MM.1S (cell line): ENCODE measurements at regions not wholly inside any gene's neighbourhood (a gene's known extent, or its start where the extent isn't known, plus 50 kb on each side); places are given as distances from the start of the nearest gene placed in this dataset.

ENCODE experiments used
- DNase-seq: peaks from one replicate; pipeline ENCODE4 v3.0.0-alpha.2; 2015
- H2AFZ ChIP-seq: fragments of 300-600 bp; sonication (generic); 2 replicates; pipeline ENCODE4 v1.6.0; 2016; ENCODE audit warnings: antibody characterized with exemption, low read length
- H3F3A ChIP-seq: fragments of 300-600 bp; sonication (generic); 2 replicates; pipeline ENCODE4 v1.6.1; 2016; ENCODE audit warnings: mild to moderate bottlenecking, antibody characterized with exemption, low read length, moderate library complexity, mixed read lengths; ENCODE audit not compliant: insufficient read depth
- H3K27ac ChIP-seq: fragments of 300-600 bp; sonication (generic); 2 replicates; pipeline ENCODE4 v1.5.1; 2016; ENCODE audit warnings: mild to moderate bottlenecking, low read length
- H3K27me3 ChIP-seq: fragments of 300-600 bp; sonication (generic); replicated peaks from 2 replicates; pipeline ENCODE4 v1.6.0; 2016; ENCODE audit warnings: low read length; ENCODE audit not compliant: insufficient read depth
- H3K36me3 ChIP-seq: fragments of 300-600 bp; sonication (generic); replicated peaks from 2 replicates; pipeline ENCODE4 v1.6.1; 2016; ENCODE audit warnings: mild to moderate bottlenecking, low read length, mixed read lengths; ENCODE audit not compliant: insufficient read depth
- H3K4me1 ChIP-seq: fragments of 300-600 bp; sonication (generic); 2 replicates; pipeline ENCODE4 v1.6.1; 2016; ENCODE audit warnings: low read length, mixed read lengths
- H3K4me2 ChIP-seq: fragments of 300-600 bp; sonication (generic); 2 replicates; pipeline ENCODE4 v1.6.0; 2016; ENCODE audit warnings: low read depth, low read length
- H3K4me3 ChIP-seq: fragments of 300-600 bp; sonication (generic); 2 replicates; pipeline ENCODE4 v1.5.1; 2016; ENCODE audit warnings: low read length, mixed read lengths
- H3K79me2 ChIP-seq: fragments of 300-600 bp; sonication (generic); 2 replicates; pipeline ENCODE4 v1.6.1; 2016; ENCODE audit warnings: mixed run types, low read length, mixed read lengths
- H3K9ac ChIP-seq: fragments of 300-600 bp; sonication (generic); 2 replicates; pipeline ENCODE4 v1.6.1; 2016; ENCODE audit warnings: low read length, mixed read lengths
- H3K9me2 ChIP-seq: fragments of 300-600 bp; sonication (generic); replicated peaks from 2 replicates; pipeline ENCODE4 v1.6.1; 2016; ENCODE audit warnings: mild to moderate bottlenecking, low read length, mixed read lengths; ENCODE audit not compliant: insufficient read depth
- H3K9me3 ChIP-seq: fragments of 300-600 bp; sonication (generic); replicated peaks from 2 replicates; pipeline ENCODE4 v1.6.1; 2016; ENCODE audit warnings: mild to moderate bottlenecking, low read length, mixed read lengths; ENCODE audit not compliant: insufficient read depth
- H4K20me1 ChIP-seq: fragments of 300-600 bp; sonication (generic); 2 replicates; pipeline ENCODE4 v1.6.1; 2016; ENCODE audit warnings: mild to moderate bottlenecking, low read length, moderate library complexity, mixed read lengths; ENCODE audit not compliant: insufficient read depth
- CTCF ChIP-seq: fragments of 300-600 bp; sonication (generic); IDR thresholded peaks from 2 replicates; pipeline ENCODE4 v1.5.1; 2016; ENCODE audit warnings: antibody characterized with exemption, low read length, mixed read lengths
- EZH2 ChIP-seq: fragments of 300-600 bp; sonication (generic); optimal IDR thresholded peaks from 2 replicates; pipeline ENCODE3; 2017; ENCODE audit warnings: low read depth, mild to moderate bottlenecking, antibody characterized with exemption, low read length, mixed read lengths
- EZH2phosphoT487 ChIP-seq: fragments of 300-600 bp; sonication (generic); IDR thresholded peaks from 2 replicates; pipeline ENCODE4 v1.6.1; 2018; ENCODE audit warnings: antibody characterized with exemption, low read length

- Histone ChIP-seq H3K36me3 (no peaks in the 10 kb centered on the region), H3K4me1 (peaks cover 7% of the 10 kb centered on the region), H3K27me3 (no peaks in the 10 kb centered on the region), H4K20me1 (no peaks in the 10 kb centered on the region), H3K4me2 (no peak overlapping the region), H3K79me2 (no peaks in the 10 kb centered on the region), H3K27ac (no peak overlapping the region), H3K9me2 (no peaks in the 10 kb centered on the region), H3F3A (no peaks in the 10 kb centered on the region), H3K9me3 (no peaks in the 10 kb centered on the region), H3K9ac (no peak overlapping the region), H2AFZ (no peak overlapping the region), H3K4me3 (no peak overlapping the region)
- TF ChIP-seq EZH2, result no peak
- no peak for DNase-seq
Measured at GRCh38 chr15:58352026-58352929, 79.5 kb upstream of the LIPC start.

GRCh38 chr15:58355382-58355971 is 76.3 kb upstream of the LIPC start:
- Histone ChIP-seq H3K9me2 (no peaks in the 10 kb centered on the region), H3K9me3 (no peaks in the 10 kb centered on the region), H3K4me1 (no peaks in the 10 kb centered on the region), H3K79me2 (no peaks in the 10 kb centered on the region), H3K27me3 (no peaks in the 10 kb centered on the region), H3F3A (no peaks in the 10 kb centered on the region), H3K27ac (no peak overlapping the region), H3K9ac (no peak overlapping the region), H3K4me2 (no peak overlapping the region), H2AFZ (no peak overlapping the region), H4K20me1 (no peaks in the 10 kb centered on the region), H3K4me3 (no peak overlapping the region), H3K36me3 (no peaks in the 10 kb centered on the region)
- DNase-seq, result no peak
- TF ChIP-seq EZH2phosphoT487 (no peak), CTCF (no peak), EZH2 (no peak)

- Histone ChIP-seq H3K4me3 (no peak overlapping the region), H2AFZ (no peak overlapping the region), H3K27ac (no peak overlapping the region), H4K20me1 (no peaks in the 10 kb centered on the region), H3K9ac (no peak overlapping the region), H3K4me1 (no peaks in the 10 kb centered on the region), H3K36me3 (no peaks in the 10 kb centered on the region), H3K27me3 (no peaks in the 10 kb centered on the region), H3K9me2 (no peaks in the 10 kb centered on the region), H3K9me3 (no peaks in the 10 kb centered on the region), H3F3A (no peaks in the 10 kb centered on the region), H3K79me2 (no peaks in the 10 kb centered on the region), H3K4me2 (no peak overlapping the region)
- no peak for TF ChIP-seq EZH2phosphoT487
- no peak for TF ChIP-seq CTCF
- no peak for TF ChIP-seq EZH2
- no peak for DNase-seq
Measured at GRCh38 chr15:58355973-58356372, 75.8 kb upstream of the LIPC start.
